ENCODE measurements at regions not wholly inside any gene's neighbourhood (a gene's known extent, or its start where the extent isn't known, plus 50 kb on each side); places are given as distances from the start of the nearest gene placed in this dataset.

- TF ChIP-seq ZFX (IDR thresholded peaks at IDR 0.05) = no peak
- H3K27ac ChIP-seq = no peak overlapping the region
These were observed 268.9 kb downstream of the PIK3R1 start for GRCh38 chr5:68484307-68485068.

GRCh38 chr5:68489556-68489955 is 274.0 kb downstream of the PIK3R1 start:
- TF ChIP-seq ZFX (IDR thresholded peaks at IDR 0.05) (no peak), CTCF (conservative IDR thresholded peaks at IDR 0.05) (no peak)
- H3K27ac ChIP-seq = no peak overlapping the region

DNA sequence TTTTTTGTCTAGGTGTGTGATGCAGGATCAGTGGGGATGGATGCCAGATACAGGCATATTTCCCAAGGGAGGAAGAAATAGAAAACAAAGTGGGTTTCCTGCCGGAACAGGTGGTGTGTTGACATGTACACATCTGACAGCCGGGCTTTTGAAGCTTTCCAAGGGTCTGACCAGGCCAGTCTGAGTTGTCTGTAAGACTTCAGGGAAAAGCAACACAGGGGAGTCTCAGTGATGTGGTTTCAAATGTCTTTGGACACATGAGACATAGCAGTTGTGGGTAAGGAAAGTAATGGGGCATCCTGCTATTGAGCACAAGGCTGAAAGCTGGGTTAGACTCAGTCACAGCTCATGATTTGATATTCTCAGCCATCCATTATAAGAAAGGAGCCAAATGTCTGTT is 274.9 kb downstream of the PIK3R1 start:
- no peak overlapping the region for H3K27ac ChIP-seq
- no peak for TF ChIP-seq ZFX (IDR thresholded peaks at IDR 0.05)
- TF ChIP-seq CTCF (conservative IDR thresholded peaks at IDR 0.05) = no peak

- TF ChIP-seq ZFX (IDR thresholded peaks at IDR 0.05) (no peak), CTCF (conservative IDR thresholded peaks at IDR 0.05) (no peak)
- no peak overlapping the region for H3K27ac ChIP-seq
These were observed 279.2 kb downstream of the PIK3R1 start for GRCh38 chr5:68494771-68495170.

DNA sequence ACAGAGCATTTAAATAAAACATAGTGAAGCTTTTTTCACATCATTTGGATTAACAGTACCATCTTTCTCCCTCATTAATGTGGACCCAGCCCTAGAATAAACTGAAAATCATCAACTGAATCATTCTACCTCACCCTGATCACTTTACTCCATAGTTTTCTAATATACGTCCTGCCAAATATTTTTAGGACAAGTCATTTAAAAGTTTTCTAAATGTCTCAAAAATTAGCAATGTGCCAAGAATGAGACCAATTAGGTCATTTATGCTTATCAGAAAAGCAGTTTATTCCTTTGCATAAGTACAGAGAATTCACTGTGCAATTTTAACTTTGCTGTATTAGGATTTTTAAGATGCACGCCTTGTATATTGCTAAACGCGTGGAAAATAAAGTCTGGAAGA is 284.4 kb downstream of the PIK3R1 start:
- H3K27ac ChIP-seq = no peak overlapping the region

GRCh38 chr5:68500813-68501212 is 285.3 kb downstream of the PIK3R1 start:
- TF ChIP-seq CTCF (conservative IDR thresholded peaks at IDR 0.05) = no peak
- no peak for TF ChIP-seq ZFX (IDR thresholded peaks at IDR 0.05)
- no peak overlapping the region for H3K27ac ChIP-seq

More for the DNA sequence above, 284.4 kb downstream of the PIK3R1 start:
- TF ChIP-seq CTCF (conservative IDR thresholded peaks at IDR 0.05) = no peak
- no peak for TF ChIP-seq ZFX (IDR thresholded peaks at IDR 0.05)

- no peak for TF ChIP-seq CTCF (conservative IDR thresholded peaks at IDR 0.05)
- TF ChIP-seq ZFX (IDR thresholded peaks at IDR 0.05) = no peak
- H3K27ac ChIP-seq = no peak overlapping the region
These were observed 287.0 kb downstream of the PIK3R1 start for GRCh38 chr5:68502531-68502930.

GRCh38 chr5:68504306-68504705 is 288.8 kb downstream of the PIK3R1 start:
- no peak overlapping the region for H3K27ac ChIP-seq
- TF ChIP-seq ZFX (IDR thresholded peaks at IDR 0.05) (no peak), CTCF (conservative IDR thresholded peaks at IDR 0.05) (no peak)
